ENCODE measurements at regions not wholly inside any gene's neighbourhood (a gene's known extent, or its start where the extent isn't known, plus 50 kb on each side); places are given as distances from the start of the nearest gene placed in this dataset.

GRCh38 chr13:40440990-40441820 is 225.2 kb downstream of the FOXO1 start:
- TF ChIP-seq CTCF (IDR thresholded peaks at IDR 0.05; ENCODE audit: low read depth, low read length), result no peak
- DNase-seq (ENCODE audit: extremely low read depth, low read depth), result no peak

GRCh38 chr13:40442231-40442630 is 224.2 kb downstream of the FOXO1 start:
- no peak for DNase-seq (ENCODE audit: extremely low read depth, low read depth)
- no peak for TF ChIP-seq CTCF (IDR thresholded peaks at IDR 0.05; ENCODE audit: low read depth, low read length)

GRCh38 chr13:40442826-40443225 is 223.6 kb downstream of the FOXO1 start:
- no peak for TF ChIP-seq CTCF (IDR thresholded peaks at IDR 0.05; ENCODE audit: low read depth, low read length)
- DNase-seq (ENCODE audit: extremely low read depth, low read depth), result no peak

- no peak for DNase-seq (ENCODE audit: extremely low read depth, low read depth)
- TF ChIP-seq CTCF (IDR thresholded peaks at IDR 0.05; ENCODE audit: low read depth, low read length), result no peak
Observed at GRCh38 chr13:40444241-40444640, 222.2 kb downstream of the FOXO1 start.

GRCh38 chr13:40445557-40445990 is 220.9 kb downstream of the FOXO1 start:
- no peak for DNase-seq (ENCODE audit: extremely low read depth, low read depth)
- TF ChIP-seq CTCF (IDR thresholded peaks at IDR 0.05; ENCODE audit: low read depth, low read length), result no peak

GRCh38 chr13:40446365-40446764 is 220.1 kb downstream of the FOXO1 start:
- no peak for DNase-seq (ENCODE audit: extremely low read depth, low read depth)
- TF ChIP-seq CTCF (IDR thresholded peaks at IDR 0.05; ENCODE audit: low read depth, low read length), result no peak

- no peak for DNase-seq (ENCODE audit: extremely low read depth, low read depth)
- no peak for TF ChIP-seq CTCF (IDR thresholded peaks at IDR 0.05; ENCODE audit: low read depth, low read length)
Observed at GRCh38 chr13:40447857-40448256, 218.6 kb downstream of the FOXO1 start.
